HG03565 (cell line): ENCODE measurements at regions not wholly inside any gene's neighbourhood (a gene's known extent, or its start where the extent isn't known, plus 50 kb on each side); places are given as distances from the start of the nearest gene placed in this dataset.
"Not testable (repeated sequence)": the region's sequence is repeated elsewhere in the genome, so short reads cannot be mapped to it uniquely, and the experiment has no call there.

ENCODE experiments used
- ATAC-seq: cut with Tn5 transposase; IDR thresholded peaks from one replicate; pipeline ENCODE4 v1.9.1; 2021; ENCODE audit warnings: mild to moderate bottlenecking, moderate library complexity; ENCODE audit not compliant: unreplicated experiment

DNA sequence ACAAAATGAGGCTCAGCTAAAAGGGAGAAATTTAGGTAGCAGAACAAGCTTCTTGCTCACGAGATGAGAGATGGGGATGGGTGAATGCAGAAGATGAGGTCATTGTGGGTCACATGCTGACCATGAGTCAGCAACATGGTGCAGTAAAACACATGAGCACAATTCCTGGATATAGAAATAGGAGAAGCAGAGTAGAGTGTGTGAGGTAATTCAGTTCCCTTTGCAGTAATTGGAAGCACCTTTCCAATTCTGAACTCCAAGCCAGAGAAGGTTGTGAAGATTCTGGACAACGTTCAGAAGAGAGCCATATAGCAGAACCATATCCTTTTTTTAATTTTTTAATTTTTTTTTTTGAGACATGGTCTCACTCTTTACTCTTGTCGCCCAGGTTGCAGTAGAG, 62.0 kb upstream of the LMNTD1 start:
- ATAC-seq = no peak

DNA sequence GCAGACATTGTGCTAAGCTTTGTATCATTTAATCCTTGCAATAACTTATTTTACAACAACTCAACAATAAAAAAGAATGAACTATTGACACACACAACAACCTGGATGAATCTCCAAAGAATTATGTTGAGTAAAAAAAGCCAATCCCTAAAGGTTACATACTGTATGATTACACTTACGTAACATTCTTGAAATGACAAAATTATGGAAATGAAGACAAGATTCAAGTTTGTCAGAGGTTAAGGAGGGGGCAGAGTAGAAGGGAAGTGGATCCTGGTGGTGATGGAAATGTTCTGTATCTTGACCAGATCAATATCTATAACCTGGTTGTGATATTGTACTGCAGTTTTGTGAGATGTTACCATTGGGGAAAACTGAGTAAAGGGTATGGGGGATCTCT, 63.2 kb upstream of the LMNTD1 start:
- ATAC-seq = no peak

DNA sequence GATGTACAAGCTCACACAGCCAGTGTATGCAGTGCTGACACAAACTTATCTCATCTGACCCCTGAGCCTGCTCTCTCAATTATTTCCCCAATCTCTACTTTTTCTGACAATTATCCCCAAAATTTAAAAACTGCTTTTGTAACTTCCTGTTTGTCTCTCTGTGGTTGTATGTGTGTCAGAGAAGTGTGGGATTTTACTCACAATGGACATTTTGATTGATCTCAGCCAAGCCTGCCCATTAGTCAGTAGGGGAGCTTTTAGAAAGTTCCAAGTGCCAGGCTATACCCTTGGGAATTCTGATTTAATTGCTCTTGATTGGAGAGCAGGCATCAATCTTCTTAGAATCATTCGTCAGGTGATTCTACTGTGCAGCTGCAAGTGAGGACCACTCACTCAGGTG, 64.9 kb upstream of the LMNTD1 start:
- ATAC-seq = no peak

DNA sequence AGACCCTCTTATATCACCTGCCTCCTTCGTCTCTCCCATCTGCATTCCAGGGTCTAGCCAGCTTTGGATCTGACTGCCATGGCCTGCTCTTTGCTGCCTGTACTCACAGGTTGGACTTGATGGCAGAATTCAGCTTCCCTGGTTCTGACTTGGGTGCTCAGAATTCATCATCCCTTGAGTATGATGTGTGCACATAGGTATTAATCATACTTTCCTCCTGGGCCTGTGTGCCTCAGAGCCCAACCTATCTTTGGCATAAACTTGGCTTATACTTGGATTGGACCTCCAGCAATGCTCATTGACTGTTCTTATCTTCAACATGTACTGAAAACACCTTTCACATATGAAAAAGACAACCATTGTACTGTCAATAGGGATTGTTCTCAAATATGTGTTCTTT, 70.7 kb upstream of the LMNTD1 start:
- ATAC-seq = no peak

DNA sequence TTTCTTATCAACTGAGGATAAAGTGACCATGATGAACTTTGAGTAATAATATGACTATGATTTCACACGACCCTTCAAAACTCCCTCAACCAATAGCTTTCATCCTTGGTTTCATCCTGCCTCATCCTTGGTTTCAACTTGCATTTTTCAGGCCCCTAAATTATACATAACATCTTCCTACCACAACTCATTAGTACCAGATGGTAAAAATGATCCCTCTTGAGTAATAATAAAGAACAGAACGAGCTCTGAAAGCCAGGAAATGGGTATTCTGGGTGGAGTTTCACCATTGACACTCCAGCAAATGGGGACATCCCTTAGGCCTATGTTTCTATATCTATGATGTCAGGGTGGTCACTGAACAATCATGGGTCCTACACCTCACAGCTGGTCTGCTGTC, 72.1 kb upstream of the LMNTD1 start:
- no peak for ATAC-seq

DNA sequence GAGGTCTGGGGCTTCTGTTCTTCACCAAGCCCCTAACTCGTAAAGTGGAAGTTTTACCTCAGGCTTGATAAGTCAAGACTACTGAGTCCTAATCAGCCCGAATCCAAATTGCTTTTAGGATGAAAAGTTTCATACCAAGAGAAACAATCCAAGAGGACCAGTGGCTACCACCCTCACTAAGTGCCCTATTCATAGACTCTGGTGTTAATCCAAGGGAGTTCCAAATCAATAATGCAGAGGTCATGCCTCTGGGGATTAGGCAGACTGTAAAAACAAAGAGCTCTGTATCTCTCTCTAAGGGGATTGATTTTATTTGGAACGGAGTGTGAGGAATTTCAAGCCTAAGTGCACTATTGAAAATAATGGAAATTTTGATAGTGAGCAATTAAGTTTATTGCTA, 76.3 kb upstream of the LMNTD1 start:
- no peak for ATAC-seq

DNA sequence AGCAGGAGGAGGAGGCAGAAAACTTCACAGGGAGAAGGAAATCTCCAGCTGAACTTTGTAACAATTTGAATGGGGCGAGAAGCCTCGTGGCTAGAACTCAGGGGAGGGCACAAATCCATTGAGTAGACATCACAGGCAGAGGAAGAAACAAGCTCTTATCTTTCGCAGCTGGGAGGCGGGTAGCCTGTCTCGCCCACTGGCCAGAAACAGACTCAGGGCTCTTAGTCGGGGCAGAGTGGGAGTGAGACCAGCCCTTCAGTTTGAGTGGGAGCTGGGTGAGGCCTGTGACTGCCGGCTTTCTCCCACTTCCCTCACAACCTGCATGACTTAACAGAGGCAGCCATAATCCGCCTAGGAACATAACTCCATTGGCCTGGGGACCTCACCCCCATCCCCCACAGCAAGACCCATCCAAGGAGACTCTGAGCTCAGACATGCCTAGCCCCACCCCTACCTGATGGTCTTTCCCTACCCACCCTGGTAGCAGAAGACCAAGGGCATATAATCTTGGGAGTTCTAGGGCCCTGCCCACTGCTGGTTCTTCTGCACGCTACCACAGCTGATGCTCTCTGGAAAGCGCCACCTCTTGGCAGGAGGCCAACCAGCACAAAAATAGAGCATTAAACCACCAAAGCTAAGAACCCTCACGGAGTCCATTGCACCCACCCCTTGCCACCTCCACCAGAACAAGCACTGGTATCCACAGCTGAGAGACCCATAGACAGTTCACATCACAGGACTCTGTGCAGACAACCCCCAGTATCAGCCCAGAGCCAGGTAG, 77.8 kb upstream of the LMNTD1 start:
- ATAC-seq = not testable (repeated sequence)

DNA sequence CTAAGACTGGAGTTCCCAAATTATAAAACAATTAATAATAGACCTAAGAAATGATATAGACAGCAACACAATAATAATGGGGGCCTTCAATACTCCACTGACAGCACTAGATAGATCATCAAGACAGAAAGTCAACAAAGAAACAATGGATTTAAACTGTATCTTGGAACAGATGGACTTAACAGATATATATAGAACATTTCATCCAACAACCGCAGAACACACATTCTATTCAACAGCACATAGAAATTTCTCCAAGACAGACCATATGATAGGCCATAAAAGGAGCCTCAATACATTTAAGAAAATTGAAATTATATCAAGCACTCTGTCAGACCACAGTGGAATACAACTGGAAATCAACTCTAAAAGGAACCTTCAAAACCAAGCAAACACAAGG, 80.1 kb upstream of the LMNTD1 start:
- ATAC-seq = not testable (repeated sequence)

DNA sequence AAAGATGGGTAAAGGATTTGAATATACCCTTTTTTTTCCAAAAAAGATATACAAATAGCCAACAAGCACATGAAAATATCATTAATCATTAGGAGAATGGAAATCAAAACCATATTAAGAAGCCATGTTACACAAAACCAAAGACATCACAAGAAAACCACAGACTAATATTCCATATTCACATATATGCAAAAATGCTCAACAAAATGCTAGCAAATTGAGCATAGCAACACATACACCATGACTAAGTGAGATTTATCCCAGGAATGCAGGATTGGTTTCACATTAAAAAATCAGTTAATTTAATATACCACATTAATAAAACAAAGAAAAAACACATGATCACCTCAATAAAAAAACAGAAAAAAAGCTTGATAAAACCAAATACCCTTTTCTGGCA, 84.7 kb upstream of the LMNTD1 start:
- no peak for ATAC-seq

DNA sequence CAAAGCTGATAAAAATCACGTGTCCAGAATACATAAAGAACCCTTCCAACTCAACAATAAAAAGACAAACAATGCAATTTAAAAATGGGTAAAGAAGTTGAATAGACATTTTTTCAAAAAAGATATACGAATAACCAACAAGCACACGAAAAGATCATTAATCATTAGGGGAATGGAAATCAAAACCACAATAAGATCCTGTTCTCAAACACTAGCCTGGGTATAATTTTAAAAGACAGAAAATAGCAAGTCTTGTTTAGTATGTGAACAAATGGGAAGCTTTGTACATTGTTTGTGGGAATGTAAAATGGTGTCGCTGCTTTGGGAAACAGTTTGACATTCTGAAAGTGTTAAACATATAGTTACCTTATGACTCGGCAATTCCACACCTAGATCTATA, 86.3 kb upstream of the LMNTD1 start:
- no peak for ATAC-seq

DNA sequence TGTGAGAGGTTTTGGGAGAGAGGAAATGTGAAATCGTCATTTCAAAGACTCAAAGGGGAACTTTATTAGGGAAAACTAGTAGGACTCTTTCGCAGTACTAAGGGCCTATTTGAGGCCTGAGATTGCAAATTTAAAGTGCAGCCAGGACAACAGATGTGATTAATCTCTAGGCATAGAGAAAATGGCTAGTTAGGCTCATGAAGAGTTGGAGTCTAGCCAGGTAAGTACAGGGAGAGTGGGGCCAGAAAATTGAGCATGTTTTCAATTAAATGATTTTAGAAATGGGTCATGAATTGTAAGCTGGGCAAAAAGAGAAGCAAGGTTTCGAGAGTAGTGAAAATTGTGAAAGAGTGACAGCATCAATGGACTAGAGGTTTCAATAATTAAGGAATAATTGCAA, 91.9 kb upstream of the LMNTD1 start:
- ATAC-seq = no peak

DNA sequence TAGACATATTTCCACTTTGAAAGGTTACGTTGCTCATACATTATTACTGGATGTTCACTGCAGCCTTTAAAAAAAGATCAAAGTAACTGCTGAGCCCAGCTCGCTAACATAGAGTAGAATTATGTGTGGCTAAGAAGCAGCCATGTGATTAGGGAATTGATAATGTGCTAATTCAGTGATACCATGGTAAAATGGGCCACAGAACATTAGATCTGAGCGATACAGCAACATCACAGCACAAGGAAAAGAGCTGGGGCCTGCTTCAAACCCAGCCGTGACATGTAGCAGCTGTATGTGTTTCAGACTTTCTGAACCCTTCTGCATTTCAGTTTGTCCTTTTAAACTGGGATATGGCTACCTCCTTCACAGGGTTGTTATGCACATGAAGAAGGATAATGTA, 92.3 kb upstream of the LMNTD1 start:
- ATAC-seq = no peak

DNA sequence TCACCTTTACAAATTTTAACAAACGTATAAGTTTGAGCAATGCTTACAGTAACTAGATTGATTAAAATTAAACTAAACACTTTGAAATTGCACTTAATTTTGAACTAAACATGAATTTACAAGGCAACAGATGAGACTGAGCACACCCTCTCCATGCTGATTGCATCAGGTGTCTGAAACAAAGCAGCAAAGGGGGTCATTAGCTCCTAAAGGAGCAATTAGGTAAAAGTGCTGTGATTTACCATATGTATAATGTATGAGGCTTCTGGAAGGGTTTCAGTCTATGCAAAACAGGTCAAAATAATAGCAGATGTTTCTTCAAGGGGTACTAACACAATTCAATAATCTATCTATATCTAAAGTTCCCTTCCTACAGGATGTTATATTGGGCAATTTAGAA, 98.8 kb upstream of the LMNTD1 start:
- no peak for ATAC-seq

DNA sequence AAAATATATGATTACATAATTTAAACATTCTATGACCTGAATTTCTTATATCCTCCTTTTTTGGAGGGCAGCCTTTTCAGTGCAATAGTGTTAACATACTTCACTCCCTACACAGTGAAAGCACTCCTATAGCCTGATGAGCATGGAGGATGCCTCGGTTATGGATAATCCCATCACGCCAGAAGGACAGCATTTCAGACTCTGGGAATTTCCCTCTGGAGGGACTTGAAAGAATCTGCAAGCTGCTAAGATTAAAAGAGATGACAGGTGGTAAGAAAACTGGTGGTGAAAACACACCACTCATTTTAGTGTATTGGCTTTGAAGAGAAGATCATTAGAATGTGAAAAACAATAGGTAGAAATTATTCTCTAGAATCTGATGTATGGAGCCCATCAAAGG, 99.3 kb upstream of the LMNTD1 start:
- ATAC-seq = no peak

DNA sequence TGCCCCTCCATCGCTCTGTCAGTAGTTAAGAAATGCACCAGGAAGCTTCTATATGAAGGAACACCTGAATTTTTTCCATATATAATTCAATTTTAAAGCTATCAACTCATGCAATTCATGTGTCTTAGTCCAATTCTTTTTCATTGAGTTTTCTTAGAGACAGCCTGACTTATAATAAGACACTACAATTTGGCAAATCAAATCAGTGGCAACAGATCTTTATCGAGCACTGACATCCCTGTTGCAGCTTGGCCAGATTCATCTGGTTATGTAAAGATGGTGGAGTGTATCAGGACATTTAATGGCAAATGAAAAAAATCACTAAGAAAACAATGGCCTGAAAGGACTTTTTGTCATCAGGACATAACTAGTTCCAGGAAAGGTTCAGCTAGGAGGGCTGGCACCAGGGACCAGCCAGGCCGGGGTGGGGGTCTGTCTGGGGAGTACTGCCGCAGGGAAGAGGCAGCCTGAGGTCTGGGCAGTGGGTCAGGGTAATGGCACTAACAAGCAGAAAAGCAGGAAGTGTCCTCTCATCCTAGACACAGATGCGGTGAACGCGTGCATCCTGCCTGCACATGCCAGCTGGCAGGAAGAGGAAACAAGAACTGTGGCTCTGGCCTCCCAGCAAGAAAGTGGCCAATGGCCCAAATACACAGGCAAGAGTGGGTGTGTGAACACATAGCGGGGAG, 100.5 kb upstream of the LMNTD1 start:
- ATAC-seq = no peak

DNA sequence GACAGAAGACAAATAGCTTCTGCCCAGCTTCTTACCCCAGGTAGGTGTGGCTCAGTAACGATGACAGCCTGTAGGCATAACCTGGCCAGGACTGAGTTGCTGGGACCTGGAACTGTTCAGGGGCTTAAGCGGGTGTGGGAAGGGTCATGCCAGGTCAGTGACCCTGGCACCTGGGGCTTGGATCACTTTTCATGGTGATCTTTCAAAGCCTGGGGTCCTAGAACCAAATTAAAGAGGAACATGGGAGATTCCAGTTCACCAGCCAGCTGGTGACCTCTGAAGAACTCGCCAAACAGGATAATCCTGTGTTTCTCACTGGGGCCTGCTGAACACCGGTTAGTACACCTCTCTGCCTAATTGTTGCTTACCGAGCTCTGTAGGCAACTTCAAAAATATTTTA, 102.6 kb upstream of the LMNTD1 start:
- ATAC-seq = no peak

DNA sequence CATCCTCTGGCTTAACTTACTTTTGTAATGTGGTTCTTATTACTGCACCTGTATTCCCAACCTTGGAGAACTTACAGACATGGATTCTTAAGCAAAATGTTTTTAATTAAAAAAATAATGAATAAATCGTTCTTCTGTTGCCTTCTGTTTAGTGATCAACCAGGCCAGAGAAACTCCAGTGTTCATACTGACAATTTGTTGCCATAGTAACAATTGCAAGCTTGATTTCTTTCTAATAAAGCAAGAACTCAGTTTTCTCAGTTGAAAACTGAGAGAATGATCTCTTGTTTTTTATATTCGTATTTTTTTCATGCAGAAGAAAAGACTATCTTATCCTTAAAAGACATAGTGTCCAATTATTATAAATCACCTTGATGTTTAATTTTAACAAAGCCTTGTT, 106.5 kb upstream of the LMNTD1 start:
- no peak for ATAC-seq

DNA sequence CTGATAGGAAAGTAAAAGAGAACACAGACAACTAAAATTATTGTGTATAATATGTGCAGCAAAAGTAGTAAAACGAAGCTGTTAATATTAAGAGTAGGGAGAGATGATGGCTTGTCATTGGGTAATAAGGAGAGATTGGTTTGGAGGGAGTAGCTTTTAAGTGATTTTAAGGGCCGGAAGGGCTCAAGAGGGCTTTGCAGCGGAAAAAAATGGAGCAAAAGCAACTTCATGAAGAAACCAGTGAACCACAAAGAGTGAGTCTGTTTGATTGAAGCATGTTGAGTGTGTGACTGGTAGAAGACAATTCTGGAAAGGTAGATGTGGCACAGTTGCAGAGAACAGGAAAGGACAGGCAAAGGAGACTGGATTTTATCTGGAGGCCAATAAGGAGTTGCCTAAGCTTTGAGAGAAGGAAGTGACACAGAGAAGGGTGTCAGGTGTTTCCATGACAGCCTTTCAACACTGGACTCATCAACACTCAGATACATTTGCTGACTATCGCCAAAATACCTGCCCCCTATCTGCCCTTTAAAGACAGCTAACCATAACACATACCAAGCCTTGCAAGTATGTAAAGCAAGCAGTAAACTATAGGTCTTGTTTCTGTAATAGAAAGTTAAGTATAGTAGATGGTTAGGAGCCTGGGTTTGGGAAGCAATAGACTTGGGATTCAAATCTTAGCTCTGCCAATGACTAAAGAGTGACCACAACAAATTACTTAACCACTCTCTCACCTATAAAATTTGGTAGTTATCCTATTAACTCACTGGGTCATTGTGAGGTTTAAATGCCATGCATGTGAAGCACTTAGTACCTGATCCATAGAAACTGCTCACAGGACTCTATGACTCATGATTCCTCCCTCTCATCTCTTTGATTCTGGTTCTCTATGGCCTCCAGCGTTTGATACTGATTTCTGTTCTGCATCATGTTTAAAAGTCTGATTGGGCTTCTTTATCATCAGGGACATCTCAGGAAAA, 117.3 kb upstream of the LMNTD1 start:
- no peak for ATAC-seq

DNA sequence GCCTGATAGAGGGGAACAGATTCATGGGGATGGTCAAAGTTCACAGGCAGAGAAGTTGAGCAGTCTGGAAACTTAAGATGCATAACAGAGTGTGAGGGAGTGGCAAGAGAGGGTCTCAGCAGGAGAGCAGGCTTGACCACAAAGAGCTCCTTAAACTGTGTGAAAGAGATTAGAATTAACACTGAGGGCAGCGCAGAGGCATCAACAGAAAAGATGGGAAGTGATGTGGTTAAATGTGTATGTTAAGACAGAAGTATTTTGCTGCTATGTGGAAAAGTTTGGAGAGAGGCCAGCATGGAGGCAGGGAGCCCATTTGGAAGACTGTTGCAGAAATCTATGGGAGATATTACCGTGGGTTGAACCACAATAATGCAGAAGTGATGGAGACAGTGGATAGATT, 122.7 kb upstream of the LMNTD1 start:
- no peak for ATAC-seq

DNA sequence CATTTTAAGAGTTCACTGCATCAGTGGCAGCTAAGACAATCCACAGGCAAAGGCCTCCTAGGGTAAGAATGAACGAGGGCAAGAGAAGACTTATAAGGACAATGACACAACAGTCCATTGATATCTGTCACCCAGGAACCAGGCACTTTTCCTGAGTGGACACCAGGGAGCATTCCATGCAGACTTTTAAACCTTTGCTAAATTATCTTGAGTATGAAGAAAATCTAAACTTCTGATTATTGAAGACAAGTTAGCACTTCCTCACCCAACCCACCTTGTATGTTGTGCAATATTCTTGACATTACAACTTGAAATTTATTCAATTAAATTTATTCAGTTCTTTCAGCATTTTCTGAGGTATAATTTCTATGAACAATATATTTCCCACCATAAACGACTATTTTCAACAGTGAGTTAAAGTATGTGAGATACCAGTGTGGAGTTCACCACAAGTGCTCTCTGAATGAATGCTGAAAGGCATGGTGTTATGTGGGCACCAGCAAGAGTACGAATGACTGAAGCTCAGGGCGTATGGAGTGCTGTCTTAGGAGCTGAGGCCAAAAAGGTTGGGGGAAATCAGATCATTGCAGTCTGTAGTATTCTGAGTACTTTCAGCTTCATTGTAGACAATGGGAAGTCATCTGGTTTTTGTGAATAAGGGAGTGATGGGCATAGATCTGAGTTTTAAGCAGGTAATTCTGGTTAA, 124.3 kb upstream of the LMNTD1 start:
- no peak for ATAC-seq

DNA sequence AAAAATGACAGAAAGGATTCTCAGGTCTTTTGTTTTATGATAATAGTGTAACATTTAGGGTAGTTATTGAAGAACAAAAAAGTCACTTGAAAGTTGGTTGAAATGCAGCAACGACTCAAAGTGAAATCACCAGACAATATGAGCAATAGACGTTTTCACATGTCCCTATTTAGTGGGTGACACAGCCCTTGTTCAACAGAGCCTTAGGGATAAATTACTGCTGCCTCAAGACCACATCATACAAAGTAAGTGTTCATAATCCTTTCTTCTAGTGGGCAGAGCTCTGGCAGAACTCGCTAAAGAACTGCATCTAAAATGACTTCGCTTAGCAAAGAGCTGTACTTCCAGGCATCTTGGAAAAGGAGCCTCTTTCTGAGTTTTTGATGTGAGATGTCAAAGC, 128.5 kb upstream of the LMNTD1 start:
- ATAC-seq = no peak
